ENCODE measurements at regions not wholly inside any gene's neighbourhood (a gene's known extent, or its start where the extent isn't known, plus 50 kb on each side); places are given as distances from the start of the nearest gene placed in this dataset.

DNA sequence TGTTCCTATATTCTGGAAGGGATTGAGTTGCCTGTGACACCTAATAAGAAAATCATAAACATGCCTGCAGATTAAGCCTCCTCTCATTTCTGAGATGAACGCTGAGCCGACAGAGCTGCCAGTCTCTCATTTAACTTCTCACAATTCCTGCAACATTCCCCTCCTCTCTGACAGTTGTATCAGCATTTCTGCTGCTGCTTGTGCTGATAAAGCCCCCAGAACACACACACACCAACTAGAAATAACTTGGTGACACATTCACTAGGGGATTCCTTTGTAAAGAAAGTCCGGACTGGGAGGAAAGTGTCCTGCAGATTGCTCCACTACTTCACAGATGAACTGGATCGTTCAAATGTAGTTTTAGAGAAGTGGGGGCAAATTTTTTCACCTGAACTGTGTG is 437.3 kb downstream of the PLA2G4A start:
- H3K36me3 ChIP-seq, result no peaks in the 10 kb centered on the region
- WGBS, 2 donors, result 26 to 59% methylated on average over 4 of the region's 4 CpGs
- H3K27ac ChIP-seq, result no peak overlapping the region
- no peaks in the 10 kb centered on the region for H3K9me3 ChIP-seq
- DNase-seq, result no peak
- H3K4me3 ChIP-seq, result no peak overlapping the region
- TF ChIP-seq POLR2A (IDR thresholded peaks at IDR 0.05) (no peak), POLR2AphosphoS5 (IDR thresholded peaks at IDR 0.05) (no peak), EP300 (IDR thresholded peaks at IDR 0.05) (no peak)
- TF ChIP-seq, protein P1, sequence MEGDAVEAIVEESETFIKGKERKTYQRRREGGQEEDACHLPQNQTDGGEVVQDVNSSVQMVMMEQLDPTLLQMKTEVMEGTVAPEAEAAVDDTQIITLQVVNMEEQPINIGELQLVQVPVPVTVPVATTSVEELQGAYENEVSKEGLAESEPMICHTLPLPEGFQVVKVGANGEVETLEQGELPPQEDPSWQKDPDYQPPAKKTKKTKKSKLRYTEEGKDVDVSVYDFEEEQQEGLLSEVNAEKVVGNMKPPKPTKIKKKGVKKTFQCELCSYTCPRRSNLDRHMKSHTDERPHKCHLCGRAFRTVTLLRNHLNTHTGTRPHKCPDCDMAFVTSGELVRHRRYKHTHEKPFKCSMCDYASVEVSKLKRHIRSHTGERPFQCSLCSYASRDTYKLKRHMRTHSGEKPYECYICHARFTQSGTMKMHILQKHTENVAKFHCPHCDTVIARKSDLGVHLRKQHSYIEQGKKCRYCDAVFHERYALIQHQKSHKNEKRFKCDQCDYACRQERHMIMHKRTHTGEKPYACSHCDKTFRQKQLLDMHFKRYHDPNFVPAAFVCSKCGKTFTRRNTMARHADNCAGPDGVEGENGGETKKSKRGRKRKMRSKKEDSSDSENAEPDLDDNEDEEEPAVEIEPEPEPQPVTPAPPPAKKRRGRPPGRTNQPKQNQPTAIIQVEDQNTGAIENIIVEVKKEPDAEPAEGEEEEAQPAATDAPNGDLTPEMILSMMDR (IDR thresholded peaks at IDR 0.05), result no peak
- H3K4me1 ChIP-seq, result peaks cover 0 to 16% (median 2%) of the 10 kb centered on the region in 4 donors
- H3K27me3 ChIP-seq, result no peaks in the 10 kb centered on the region
- intact Hi-C loops (cut with DNase I), result no loop called here

DNA sequence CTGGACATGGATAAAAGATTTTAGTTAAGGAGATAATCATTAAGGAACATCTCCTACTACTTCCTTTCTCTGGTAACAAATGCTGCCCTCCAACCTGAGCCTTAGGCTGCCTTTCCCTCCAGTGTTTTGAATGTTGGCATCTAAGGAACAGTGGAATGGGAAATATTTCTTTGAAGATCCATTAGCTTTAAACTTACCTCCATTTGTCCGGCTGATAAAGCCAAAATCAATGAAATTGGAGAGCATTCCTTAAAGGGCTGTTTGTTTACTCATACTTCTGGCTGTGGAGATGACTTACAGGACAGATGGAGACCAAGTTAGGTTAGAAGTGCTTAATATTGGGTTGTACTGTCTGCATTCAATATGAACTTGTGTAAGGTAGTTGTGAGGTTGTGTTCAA is 439.1 kb downstream of the PLA2G4A start:
- 72 to 82% methylated on average over 1 of the region's 1 CpG for WGBS, 2 donors
- H3K4me1 ChIP-seq, result peaks cover 0 to 4% (median 0%) of the 10 kb centered on the region in 4 donors
- H3K4me3 ChIP-seq, result no peak overlapping the region
- H3K36me3 ChIP-seq, result no peaks in the 10 kb centered on the region
- H3K27ac ChIP-seq, result no peak overlapping the region
- no peak for DNase-seq
- intact Hi-C loops (cut with DNase I), result no loop called here
- H3K27me3 ChIP-seq, result no peaks in the 10 kb centered on the region
- TF ChIP-seq EP300 (IDR thresholded peaks at IDR 0.05), result no peak
- TF ChIP-seq, protein P1 (IDR thresholded peaks at IDR 0.05), result no peak
- TF ChIP-seq POLR2A (IDR thresholded peaks at IDR 0.05), result no peak
- TF ChIP-seq POLR2AphosphoS5 (IDR thresholded peaks at IDR 0.05), result no peak
- no peaks in the 10 kb centered on the region for H3K9me3 ChIP-seq

DNA sequence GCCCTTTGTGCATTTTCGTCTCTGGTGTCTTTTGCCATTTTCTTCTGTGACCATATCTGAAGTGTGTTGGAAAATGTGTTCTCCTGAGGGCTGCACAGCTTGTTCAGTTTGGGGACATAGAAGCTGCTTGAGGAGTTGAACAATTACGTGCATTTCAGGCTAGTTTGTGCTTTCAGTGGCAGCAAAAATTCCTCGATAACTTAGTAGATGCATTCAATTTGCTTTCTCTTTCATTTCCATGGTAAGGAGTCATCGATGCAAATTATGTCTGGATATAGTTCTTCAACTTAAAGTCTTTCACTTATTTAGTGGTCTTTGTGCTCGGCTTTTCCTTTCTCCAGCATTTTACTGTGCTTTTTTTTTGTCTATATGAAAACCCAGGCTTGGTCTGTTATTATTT is 441.5 kb downstream of the PLA2G4A start:
- no peak overlapping the region for H3K27ac ChIP-seq
- H3K9me3 ChIP-seq, result no peaks in the 10 kb centered on the region
- intact Hi-C loops (cut with DNase I), result no loop called here
- DNase-seq, result no peak
- H3K4me1 ChIP-seq, result no peaks in the 10 kb centered on the region
- WGBS, 2 donors, result 75 to 82% methylated on average over 5 of the region's 5 CpGs
- TF ChIP-seq POLR2A (IDR thresholded peaks at IDR 0.05) (no peak), EP300 (IDR thresholded peaks at IDR 0.05) (no peak), POLR2AphosphoS5 (IDR thresholded peaks at IDR 0.05) (no peak)
- TF ChIP-seq, protein P1 (IDR thresholded peaks at IDR 0.05), result no peak
- no peaks in the 10 kb centered on the region for H3K27me3 ChIP-seq
- H3K36me3 ChIP-seq, result no peaks in the 10 kb centered on the region
- no peak overlapping the region for H3K4me3 ChIP-seq

DNA sequence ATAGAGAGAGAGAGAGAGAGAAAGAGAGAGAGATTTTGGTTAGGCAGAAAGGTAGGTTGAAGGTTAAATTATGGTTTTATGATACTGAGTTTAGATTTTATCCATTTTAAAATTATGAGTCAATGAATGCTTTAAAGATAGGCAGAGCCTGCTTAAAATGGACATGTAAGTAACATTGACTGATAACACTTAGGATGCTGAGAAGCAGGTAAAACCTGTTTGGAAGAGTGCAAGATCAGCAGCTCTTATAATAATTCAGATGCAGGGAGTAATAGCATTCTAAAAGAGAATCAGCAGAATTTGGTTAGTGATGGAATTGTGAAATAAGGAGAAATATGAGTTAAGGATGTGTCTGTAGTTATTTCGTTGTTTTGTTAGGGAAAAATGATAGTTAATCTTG is 446.6 kb downstream of the PLA2G4A start:
- 63 to 79% methylated on average over 1 of the region's 1 CpG for WGBS, 2 donors
- TF ChIP-seq EP300 (IDR thresholded peaks at IDR 0.05), result no peak
- TF ChIP-seq, protein P1 (IDR thresholded peaks at IDR 0.05), result no peak
- TF ChIP-seq POLR2A (IDR thresholded peaks at IDR 0.05), result no peak

DNA sequence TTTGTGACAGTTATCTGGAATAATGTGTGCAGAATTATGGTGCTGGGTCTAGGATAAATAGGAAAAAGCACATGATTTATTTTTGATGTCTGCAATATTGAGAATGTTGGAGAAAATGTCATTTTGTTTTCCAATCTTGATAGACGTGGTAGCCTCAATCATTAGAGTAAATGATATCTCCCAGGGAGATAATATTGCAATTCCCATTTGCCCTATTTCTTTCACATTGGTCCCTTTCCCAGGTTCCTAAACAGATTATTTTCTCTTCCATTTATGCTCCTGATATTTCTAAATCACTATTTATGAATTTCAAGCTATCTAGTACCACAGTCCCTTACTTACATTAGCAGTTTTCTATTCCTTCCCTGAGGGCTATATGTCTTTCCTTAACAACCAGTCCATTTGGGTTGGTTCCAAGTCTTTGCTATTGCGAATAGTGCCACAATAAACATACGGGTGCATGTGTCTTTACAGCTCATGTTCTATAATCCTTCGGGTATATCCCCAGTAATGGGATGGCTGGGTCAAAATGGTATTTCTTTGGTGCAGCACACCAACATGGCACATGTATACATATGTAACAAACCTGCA is 447.3 kb downstream of the PLA2G4A start:
- 45 to 72% methylated on average over 4 of the region's 4 CpGs for WGBS, 2 donors

More for the DNA sequence above, 446.6 kb downstream of the PLA2G4A start:
- Histone ChIP-seq H3K36me3 (no peaks in the 10 kb centered on the region), H3K27ac (no peak overlapping the region), H3K9me3 (no peaks in the 10 kb centered on the region), H3K27me3 (no peaks in the 10 kb centered on the region), H3K4me3 (no peak overlapping the region), H3K4me1 (no peaks in the 10 kb centered on the region)
- DNase-seq, result no peak
- intact Hi-C loops (cut with DNase I), result no loop called here

More for the DNA sequence above, 447.3 kb downstream of the PLA2G4A start:
- H3K4me3 ChIP-seq, result no peak overlapping the region
- no peaks in the 10 kb centered on the region for H3K27me3 ChIP-seq
- H3K27ac ChIP-seq, result no peak overlapping the region
- no peaks in the 10 kb centered on the region for H3K36me3 ChIP-seq
- DNase-seq, result no peak
- no peaks in the 10 kb centered on the region for H3K9me3 ChIP-seq
- H3K4me1 ChIP-seq, result no peaks in the 10 kb centered on the region
- TF ChIP-seq POLR2A (IDR thresholded peaks at IDR 0.05), result no peak
- no peak for TF ChIP-seq POLR2AphosphoS5 (IDR thresholded peaks at IDR 0.05)
- no peak for TF ChIP-seq EP300 (IDR thresholded peaks at IDR 0.05)
- TF ChIP-seq, protein P1 (IDR thresholded peaks at IDR 0.05), result no peak
- intact Hi-C loops (cut with DNase I), result no loop called here

Measured in sigmoid colon (tissue), 6 donors.